ENCODE measurements at regions not wholly inside any gene's neighbourhood (a gene's known extent, or its start where the extent isn't known, plus 50 kb on each side); places are given as distances from the start of the nearest gene placed in this dataset.

DNA sequence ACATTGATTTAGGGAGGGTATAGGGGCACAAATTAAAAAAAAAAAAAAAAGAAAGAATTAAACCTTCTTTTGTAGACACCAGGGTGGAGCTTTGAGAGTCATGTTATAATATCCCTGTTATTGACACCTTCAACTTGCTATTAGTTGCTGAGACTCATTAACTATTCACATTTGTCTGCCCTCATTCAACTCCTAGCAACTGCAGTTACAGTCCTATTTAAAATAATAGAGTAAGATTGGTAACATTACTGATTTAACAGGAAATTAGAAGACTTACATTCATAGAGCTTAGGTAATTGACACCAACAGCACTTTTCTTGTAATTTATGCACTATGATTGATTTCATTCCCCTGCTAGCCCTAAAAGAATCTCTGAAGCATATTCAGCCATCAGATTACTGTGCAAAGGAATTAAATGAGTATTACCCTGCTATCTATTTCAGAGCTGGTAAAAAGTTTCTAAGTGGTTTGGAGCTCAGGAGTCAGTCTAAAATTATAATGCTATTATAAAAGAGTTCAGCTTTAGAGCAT lies 148.8 kb upstream of the TBL1XR1 start:
- Histone ChIP-seq H3K4me3 (ENCODE audit: extremely low read depth in 1 of 4, insufficient read depth in 2 of 4, low read depth in 3 of 4, low read length in 4 of 4) (peak overlapping the region in 2 of 4 experiments; percentile 13 to 17; a peak in 2 of 8 replicates), H3K79me2 (ENCODE audit: control insufficient read depth in 1 of 2, insufficient read depth in 2 of 2, low read length in 2 of 2) (no peaks in the 10 kb centered on the region), H3K4ac (replicated peaks; ENCODE audit: insufficient read length, low read depth, low read length) (no peak overlapping the region), H3K56ac (replicated peaks; ENCODE audit: insufficient read length, low read depth, low read length) (no peak overlapping the region), H2BK15ac (ENCODE audit: low read length) (no peak overlapping the region), H3K4me1 (replicated peaks in 1 of 4; ENCODE audit: control insufficient read depth in 3 of 4, insufficient read depth in 4 of 4, low read length in 3 of 4) (peaks cover 4 to 12% (median 7%) of the 10 kb centered on the region in 4 experiments; a peak in 4 of 7 replicates), H2BK120ac (replicated peaks; ENCODE audit: low read depth, low read length) (no peak overlapping the region), H2BK20ac (ENCODE audit: low read length) (no peak overlapping the region), H2BK12ac (ENCODE audit: low read depth, low read length) (no peak overlapping the region), H3K36me3 (ENCODE audit: control insufficient read depth in 2 of 4, insufficient read depth in 4 of 4, low read length in 3 of 4) (no peaks in the 10 kb centered on the region), H4K20me1 (replicated peaks in 1 of 2; ENCODE audit: control insufficient read depth in 1 of 2, insufficient read depth in 2 of 2, low read length in 2 of 2) (peaks cover 0 to 1% of the 10 kb centered on the region in 2 experiments), H3K9me3 (ENCODE audit: insufficient read depth in 2 of 2, low read depth in 1 of 2, low read length in 1 of 2) (no peaks in the 10 kb centered on the region), H3K27me3 (replicated peaks in 1 of 4; ENCODE audit: control insufficient read depth in 3 of 4, extremely low read depth in 1 of 4, insufficient read depth in 3 of 4, low read length in 3 of 4) (peaks cover 9 to 51% (median 44%) of the 10 kb centered on the region in 4 experiments), H4K91ac (replicated peaks; ENCODE audit: insufficient read length, low read length) (no peak overlapping the region), H3K27ac (ENCODE audit: low read depth, low read length) (no peak overlapping the region), H3K4me2 (ENCODE audit: insufficient read depth in 1 of 2, low read depth in 2 of 2, low read length in 2 of 2) (peak overlapping the region; percentile 49 to 59; a peak in 2 of 4 replicates), H3K23me2 (ENCODE audit: low read depth, low read length) (no peaks in the 10 kb centered on the region), H3K9ac (replicated peaks in 1 of 4; ENCODE audit: extremely low read depth in 1 of 4, low read depth in 3 of 4, low read length in 3 of 4) (no peak overlapping the region), H2AK5ac (ENCODE audit: low read depth, low read length) (no peak overlapping the region), H3K79me1 (ENCODE audit: low read depth, low read length) (no peaks in the 10 kb centered on the region), H4K8ac (ENCODE audit: extremely low read depth, insufficient read depth, low read length) (no peak overlapping the region), H2AFZ (ENCODE audit: low read length) (no peak overlapping the region), H3K23ac (ENCODE audit: insufficient read length) (no peak overlapping the region), H3K14ac (ENCODE audit: insufficient read length) (no peak overlapping the region), H2BK5ac (ENCODE audit: low read depth, low read length) (no peak overlapping the region), H3K18ac (ENCODE audit: extremely low read depth, low read length) (no peak overlapping the region), H4K5ac (ENCODE audit: insufficient read length, low read depth, low read length) (no peak overlapping the region)
- FAIRE-seq: no peak
- POLR2A ChIA-PET (ENCODE audit: partially characterized antibody): interaction anchor here (1.2 kb wide), 1 partner anchor 14 kb away, joined by 3 read pairs; no protein-coding TSS in a partner anchor
- no peak for DNase-seq (ENCODE audit: low read depth in 1 of 2, low spot score in 2 of 2)
- CTCF ChIA-PET (ENCODE audit: partially characterized antibody): no interaction called here
- TF ChIP-seq CTBP2 (IDR thresholded peaks at IDR 0.05; ENCODE audit: borderline replicate concordance, insufficient read depth, insufficient read length, low read length) (no peak), FOSL1 (IDR thresholded peaks at IDR 0.05; ENCODE audit: insufficient read depth, low read depth, low read length) (no peak), CHD1 (IDR thresholded peaks at IDR 0.05; ENCODE audit: low read depth, low read length) (no peak)
- TF ChIP-seq, protein P1, sequence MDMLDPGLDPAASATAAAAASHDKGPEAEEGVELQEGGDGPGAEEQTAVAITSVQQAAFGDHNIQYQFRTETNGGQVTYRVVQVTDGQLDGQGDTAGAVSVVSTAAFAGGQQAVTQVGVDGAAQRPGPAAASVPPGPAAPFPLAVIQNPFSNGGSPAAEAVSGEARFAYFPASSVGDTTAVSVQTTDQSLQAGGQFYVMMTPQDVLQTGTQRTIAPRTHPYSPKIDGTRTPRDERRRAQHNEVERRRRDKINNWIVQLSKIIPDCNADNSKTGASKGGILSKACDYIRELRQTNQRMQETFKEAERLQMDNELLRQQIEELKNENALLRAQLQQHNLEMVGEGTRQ (IDR thresholded peaks at IDR 0.05; ENCODE audit: low read length): no peak
